ENCODE measurements at regions not wholly inside any gene's neighbourhood (a gene's known extent, or its start where the extent isn't known, plus 50 kb on each side); places are given as distances from the start of the nearest gene placed in this dataset.

DNA sequence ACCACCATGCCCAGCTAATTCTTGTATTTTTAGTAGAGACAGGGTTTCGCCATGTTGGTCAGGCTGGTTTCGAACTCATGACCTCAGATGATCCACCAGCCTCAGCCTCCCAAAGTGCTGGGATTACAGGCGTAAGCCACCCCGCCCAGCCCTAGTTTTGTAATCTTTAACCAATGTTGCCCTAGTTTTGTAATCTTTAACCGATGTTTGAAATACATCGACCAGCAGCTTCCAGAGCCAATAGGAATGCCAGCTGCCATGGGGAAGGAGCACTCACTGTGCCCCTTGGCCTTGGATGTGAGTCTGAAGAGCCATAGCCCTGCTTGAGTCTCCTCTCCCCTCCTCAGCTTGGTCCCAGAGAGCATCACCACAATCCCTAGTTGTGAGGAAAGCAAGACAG, 209.3 kb upstream of the RGS6 start:
- TF ChIP-seq POLR2AphosphoS5 (IDR thresholded peaks at IDR 0.05; ENCODE audit: low read depth, low read length) (no peak), SIN3A (IDR thresholded peaks at IDR 0.05; ENCODE audit: borderline replicate concordance, insufficient read depth, low read length) (no peak)
